DMS153 (cell line): ENCODE measurements at regions not wholly inside any gene's neighbourhood (a gene's known extent, or its start where the extent isn't known, plus 50 kb on each side); places are given as distances from the start of the nearest gene placed in this dataset.
"Not testable (repeated sequence)": the region's sequence is repeated elsewhere in the genome, so short reads cannot be mapped to it uniquely, and the experiment has no call there.

Experiments used
- DNase-seq: peaks from one replicate; lab custom pipeline; 2025; lab: John Stamatoyannopoulos, UW

DNA sequence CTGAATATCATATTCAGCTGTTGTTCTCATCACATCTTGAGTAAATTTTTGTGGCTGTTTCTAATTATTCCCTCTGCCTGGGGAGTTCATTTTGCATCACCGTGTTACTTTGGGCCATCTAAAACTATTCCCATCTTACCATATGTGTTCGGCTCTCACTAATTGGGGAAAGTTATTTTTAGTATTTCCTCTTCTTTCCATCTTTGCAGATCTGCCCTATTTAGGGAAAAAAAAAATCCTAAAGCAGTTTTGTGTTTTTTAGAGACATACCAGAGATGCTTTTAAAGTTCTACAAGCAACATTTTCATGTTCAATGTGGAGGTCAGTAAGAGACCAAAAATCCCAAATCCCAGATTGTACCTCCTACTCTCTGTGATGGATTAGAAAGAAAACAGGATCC is 111.3 kb upstream of the NDUFV2 start:
- no peak for DNase-seq

DNA sequence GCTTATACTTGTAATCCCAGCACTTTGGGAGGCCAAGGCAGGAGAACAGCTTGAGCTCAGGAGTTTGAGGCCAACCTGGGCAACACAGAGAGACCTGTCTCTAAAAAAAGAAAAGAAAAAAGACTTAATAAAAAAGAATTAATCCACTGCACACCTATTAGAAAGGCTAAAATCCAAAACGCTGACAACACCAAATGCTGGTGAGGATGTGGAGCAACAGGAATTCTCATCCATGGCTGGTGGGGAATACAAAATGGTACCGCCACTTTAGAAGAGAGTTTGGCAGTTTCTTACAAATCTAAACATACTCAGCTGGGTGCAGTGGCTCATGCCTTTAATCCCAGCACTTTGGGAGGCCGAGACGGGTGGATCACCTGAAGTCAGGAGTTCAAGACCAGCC is 110.0 kb upstream of the NDUFV2 start:
- DNase-seq, result not testable (repeated sequence)

DNA sequence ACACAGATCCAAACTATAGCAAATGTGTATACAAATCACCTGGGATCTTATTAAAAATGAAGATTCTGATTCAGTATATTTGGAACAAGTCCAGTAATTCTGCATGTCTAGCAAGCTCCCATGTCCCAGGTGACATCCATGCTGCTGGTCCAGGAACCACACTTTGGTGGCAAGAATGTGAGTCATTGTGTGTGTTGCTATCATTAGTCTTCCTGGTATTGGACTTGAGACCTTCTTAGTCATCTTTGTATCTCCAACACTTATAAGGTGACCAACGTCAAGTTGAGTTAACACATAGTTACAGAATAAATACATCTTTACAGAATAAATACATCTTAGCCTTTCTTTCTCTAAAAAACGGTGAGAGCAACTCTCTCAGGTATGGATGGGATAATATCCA is 107.9 kb upstream of the NDUFV2 start:
- DNase-seq, result no peak

DNA sequence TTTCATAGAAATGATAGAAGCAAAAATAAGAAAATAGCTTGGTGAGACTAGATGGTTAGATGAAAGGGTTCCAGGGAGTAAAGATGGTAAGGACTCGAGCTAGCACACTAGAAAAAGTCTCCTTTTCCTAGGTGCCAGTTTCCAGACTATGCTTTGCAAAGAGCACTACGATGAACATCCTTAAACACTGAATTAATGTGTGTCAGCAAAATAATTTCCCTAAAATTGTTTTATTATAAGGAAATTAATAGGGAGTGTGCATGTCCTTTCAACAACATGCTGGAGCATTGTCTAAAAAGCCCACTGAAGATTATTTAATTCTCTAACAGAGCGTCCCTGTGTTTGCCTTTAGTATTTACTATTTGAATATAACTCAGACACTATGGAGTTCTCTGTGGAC is 107.4 kb upstream of the NDUFV2 start:
- no peak for DNase-seq

DNA sequence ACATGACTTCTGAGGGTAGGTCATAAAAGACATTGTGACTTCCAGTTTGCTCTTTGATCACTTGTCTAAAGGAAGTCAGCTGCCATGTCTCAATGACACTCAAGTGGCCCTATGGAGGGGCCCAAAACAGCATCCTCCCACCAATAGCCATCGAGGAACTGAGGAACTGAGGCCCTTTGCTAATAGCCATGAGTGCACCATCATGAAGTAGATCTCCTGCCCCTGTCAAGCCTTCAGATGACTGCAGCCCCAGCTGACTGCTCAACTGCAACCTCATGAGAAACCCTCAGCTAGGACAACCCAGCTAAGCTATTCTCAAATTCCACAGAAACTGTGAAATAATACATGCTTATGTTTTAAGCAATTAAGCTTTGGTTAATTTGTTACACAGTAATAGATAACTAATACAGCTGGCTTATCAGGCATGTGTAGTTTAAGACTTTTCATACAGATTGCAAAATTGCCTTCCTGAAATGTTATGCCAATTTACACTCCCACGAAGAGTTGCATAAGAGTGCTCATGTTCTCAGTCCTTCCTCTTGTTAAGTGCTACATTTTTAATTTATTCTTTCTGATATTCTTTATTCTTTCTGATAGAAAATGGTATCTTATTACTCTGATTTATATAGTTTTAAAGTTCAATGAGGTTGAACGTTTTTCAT is 105.6 kb upstream of the NDUFV2 start:
- DNase-seq, result no peak

DNA sequence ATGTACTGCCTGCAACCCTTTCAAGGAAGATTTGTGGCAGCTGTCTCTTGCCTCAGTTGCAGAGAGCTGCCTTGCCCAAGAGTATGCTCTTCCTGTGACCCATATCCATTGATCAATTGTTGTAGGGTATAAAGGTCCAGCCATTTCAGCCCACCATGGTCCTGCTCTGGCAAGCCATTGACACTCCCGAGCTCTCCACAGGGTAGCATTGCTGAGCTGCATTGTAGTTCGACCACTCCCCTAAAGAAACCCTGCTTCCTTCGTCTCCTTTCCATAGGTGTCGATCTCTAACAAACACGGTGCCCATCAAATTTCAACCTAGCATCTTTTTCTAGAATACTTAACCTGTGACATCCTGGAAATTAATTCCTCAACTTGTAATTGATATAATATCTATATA is 104.9 kb upstream of the NDUFV2 start:
- DNase-seq, result no peak

DNA sequence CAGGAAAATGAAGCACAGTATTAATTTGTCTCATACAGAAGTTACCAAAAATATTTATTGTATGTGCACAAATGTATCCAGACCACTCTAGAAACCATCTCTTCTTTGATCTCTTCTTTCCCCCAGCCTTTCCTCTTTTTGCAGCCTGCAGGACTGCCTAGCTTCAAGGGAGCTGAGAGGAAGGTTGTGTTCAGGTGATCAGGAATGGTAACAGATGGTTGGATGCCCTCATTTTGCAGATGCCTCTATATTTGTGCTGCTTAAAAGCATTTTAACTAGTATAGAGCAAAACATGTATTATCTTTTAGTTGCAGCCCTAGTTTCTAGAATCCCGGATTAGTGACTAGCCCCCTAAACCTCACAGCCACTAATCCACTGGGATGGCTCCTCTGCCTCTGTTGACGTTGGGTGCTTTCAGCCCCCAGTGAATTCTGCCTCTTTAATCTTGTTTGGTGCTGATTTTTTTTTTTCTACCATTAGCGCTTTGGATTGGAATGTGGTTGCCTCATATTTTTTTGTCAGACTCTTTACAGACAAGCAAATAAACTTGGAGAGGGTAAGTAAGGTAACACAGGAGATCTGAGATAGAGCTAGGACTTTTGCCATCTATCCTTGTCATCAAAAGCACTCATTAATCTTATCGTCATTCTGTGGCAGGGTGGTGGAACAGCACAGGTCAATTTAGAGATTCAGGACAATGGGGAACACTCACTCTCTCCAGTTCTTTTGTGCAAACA is 103.8 kb upstream of the NDUFV2 start:
- no peak for DNase-seq

DNA sequence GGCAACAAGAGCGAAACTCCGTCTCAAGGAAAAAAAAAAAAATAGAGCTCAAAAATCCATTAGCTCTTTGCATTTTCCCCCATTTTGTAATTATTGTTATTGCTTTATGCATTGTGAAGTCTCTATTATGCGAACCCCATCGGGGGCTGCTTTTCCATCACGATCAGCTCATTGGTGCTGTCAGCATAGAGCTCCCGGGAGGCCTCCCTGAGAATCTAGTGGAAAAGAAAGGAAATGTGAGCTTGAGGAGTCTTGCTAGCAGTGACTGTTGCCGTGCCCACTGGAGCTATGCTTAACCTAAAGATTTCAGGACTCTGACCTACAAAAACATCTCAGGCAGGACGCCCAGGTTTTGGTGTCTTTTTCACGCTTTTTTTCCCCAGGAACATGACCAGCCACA is 102.6 kb upstream of the NDUFV2 start:
- DNase-seq, result no peak

DNA sequence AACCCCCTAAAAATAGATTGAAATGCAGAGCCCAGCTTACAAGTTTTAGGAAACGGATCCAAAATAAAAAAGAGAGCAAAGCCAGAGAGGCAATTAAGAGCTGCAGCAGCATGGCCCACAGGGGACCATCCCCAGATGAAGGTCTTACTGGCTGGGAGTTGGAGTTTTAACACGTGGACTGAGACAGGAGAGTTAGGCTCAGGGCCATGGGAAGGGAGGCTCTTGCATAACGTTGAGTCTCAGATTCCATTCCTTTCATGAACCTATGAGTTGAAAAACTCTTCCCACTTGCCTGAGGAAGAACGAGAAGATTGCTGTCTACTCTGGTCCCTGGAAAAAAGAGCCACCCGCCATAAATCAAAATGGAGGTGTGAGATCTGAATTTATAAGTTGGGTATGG is 101.8 kb upstream of the NDUFV2 start:
- DNase-seq, result no peak

DNA sequence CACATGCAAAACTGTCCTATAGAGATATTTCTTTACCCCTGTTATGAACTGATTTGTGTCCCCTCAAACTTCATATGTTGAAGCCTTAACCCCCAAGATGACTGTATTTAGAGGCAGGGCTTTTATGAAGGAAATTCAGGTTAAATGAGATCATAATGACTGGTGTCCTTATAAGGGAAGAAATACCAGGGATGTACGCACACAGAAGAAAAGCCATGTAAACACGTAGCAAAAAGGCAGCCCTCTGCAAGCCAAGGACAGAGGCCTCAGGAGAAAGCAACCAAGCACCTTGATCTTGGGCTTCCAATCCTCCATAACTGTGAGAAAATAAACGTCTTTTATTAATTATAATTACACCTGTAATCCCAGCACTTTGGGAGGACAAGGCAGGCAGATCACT is 101.3 kb upstream of the NDUFV2 start:
- no peak for DNase-seq

DNA sequence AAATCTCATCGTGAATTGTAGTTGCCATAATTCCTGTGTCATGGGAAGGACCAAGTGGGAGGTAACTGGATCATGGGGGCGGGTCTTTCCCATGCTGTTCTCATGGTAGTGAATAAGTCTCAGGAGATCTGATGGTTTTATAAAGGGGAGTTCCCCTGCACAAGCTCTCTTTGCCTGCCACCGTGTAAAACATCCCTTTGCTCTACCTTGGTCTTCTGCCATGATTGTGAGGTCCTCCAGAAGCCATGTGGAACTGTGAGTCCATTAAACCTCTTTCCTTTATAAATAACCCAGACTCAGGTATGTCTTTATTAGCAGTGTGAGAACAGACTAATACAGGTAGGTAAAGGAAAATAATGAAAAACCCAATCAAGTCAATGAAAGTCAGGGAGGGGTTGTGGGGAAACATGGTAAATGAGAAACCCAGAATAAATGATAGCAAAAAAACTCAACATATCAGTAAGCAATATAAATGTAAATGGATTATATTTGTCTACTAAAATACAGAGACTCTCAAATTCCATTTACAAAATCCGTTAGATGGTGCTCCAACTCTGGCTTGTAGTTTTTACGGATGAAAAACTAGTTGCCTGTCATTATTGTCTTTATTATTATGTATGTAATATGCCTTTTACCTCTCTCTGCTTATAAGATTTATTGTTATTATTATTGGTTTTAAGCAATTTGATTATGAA is 98.9 kb upstream of the NDUFV2 start:
- no peak for DNase-seq

DNA sequence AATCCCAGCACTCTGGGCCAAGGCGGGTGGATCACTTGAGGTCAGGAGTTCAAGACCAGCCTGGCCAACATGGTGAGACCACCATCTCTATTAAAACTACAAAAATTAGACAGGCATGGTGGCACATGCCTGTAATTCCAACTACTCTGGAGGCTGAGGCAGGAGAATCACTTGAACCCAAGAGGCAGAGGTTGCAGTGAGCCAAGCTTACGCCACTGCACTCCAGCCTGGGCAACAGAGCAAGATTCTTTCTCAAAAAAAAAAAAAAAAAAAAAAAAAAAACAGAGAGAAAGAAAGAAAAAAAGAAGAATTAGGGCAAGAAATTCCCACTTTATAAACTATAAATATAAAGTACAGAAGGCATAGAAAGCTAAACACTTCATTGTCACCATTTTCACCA is 98.2 kb upstream of the NDUFV2 start:
- DNase-seq, result not testable (repeated sequence)

DNA sequence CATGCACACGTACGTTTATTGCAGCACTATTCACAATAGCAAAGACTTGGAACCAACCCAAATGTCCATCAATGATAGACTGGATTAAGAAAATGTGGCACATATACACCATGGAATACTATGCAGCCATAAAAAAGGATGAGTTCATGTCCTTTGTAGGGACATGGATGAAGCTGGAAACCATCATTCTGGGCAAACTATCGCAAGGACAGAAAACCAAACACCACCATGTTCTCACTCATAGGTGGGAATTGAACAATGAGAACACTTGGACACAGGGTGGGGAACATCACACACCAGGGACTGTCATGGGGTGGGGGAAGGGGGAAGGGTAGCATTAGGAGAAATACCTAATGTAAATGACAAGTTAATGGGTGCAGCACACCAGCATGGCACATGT is 94.8 kb upstream of the NDUFV2 start:
- DNase-seq, result not testable (repeated sequence)

DNA sequence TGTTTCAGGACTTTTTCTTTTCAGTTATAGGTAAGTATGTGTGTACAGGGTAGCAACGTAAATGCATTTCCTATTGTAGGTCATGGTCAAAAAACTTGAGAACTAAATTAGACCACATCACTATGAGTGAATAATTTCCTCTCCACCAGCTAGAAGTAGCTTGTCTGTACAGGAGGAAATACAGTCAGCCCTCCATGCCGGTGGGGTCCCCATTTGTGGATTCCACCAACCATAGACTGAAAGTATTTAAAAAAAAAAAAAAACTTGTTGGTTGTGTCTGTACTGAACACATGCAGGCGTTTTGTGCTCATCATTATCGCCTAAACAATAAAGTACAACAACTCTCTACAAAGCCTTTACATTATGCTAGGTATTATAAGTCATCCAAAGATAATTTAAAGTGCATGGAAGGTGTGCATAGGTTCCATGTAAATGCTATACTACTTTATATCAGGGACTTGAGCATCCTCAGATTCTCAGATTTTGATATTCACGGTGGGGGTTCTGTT is 94.2 kb upstream of the NDUFV2 start:
- no peak for DNase-seq

DNA sequence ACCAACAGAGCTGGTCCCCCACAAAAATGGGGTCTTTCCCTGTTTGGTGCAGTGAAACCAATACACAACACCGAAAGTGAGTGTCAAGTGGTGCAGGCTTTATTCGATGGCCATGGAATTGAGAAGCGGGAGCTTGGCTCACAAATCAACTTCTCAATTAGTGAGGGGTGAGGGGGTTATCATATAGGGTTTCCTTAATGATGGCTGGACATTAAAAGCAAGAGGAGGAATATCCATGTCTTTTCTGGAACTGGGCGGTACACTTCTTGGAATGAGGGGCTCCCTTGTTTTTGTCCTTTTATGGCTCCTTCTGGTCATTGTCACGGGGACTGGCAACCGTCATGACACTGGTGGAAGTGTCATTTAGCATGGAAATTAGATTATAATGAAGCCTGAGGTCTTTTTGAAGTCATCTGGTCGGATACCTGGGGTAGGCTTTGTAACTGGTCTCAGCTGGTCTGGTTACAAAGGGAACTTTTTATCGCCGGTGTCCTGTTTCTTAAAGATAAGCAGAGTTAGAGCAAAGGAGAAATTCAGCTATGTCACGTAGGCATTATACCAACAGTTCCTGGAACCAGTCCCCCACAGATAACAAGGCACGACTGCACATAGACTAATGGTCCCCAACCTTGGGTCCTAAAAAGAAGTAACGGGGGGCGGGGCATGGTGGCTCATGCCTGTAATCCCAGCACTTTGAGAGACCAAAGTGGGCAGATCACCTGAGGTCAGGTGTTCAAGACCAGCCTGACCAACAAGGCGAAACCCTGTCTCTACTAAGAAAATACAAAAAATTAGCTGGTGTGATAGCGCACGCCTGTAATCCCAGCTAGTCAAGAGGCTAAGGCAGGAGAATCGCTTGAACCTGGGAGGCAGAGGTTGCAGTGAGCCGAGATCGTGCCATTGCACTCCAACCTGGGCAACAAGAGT is 93.5 kb upstream of the NDUFV2 start:
- DNase-seq, result no peak

DNA sequence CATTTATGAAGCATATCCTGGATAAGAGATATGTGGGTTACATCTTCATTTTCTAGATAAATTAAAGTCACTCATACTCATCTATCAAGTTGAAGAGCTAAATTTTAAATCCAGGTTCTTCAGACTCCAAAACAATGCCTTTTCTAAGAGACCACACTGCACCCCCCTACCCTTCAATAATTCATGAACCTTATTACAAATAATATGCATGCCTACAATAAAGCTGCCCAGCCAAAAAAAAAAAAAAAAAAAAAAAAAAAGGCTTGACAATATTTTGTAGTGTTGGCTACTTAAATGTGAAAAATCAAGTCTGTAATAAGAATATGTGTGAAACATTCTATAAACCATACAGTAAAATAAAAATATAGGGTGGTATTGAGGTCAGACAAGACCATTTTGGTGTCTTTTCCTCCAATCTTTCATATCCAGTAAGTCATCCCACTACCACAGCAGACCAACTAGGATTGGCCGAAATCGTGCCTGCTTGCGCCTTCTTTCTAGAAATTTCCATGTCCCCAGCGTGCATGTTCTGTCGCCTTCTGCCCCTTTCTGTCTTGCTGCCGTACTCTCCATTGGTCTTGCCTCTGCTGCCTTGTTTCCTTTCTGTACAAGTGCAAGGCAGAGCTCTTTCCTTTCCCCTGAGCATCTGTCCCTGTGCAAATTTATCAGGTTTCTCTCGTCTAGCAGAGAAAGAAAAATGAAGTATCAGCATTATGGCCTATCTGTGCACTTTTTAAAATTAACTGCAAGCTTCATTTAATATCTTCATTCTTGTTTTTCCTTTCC is 92.6 kb upstream of the NDUFV2 start:
- DNase-seq, result no peak

DNA sequence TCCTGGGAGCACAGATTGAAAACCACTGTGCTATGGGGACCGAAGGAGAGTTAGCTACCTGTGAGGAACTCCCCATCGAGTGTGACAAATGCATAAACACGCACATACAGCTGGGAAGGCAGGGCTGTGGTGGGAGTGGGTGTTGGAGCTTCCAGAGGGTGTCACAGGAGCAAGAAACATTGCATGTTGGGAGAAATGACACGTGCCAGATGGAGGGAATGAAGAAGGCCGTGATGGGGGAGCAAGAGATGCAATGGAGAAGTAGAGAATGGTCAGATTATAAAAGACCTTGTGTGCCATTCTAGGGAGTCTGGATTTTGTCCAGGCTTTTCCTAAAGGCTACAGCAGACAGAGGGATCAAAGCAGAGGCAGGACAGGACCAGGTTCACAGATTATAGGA is 91.1 kb upstream of the NDUFV2 start:
- no peak for DNase-seq

DNA sequence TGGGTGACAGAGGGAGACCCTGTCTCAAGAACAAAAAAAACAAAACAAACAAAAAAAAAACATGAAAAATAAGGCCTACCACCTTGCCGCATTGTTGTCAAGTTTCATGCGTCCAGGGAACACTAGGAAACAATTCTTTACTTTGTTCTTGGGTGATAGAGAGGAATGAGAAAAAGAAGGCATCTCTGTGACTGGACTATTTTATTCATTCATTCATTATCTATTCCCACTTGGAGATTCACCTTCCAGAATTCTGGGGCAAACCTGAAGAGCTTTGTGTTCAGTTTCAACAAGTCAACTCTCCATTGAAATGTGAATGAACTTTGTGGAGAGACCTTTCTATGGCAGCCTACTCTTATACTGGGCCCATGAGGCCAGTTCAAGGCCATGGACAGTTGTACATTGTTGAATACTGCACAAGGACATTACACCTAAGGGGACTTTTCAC is 88.5 kb upstream of the NDUFV2 start:
- DNase-seq, result no peak

DNA sequence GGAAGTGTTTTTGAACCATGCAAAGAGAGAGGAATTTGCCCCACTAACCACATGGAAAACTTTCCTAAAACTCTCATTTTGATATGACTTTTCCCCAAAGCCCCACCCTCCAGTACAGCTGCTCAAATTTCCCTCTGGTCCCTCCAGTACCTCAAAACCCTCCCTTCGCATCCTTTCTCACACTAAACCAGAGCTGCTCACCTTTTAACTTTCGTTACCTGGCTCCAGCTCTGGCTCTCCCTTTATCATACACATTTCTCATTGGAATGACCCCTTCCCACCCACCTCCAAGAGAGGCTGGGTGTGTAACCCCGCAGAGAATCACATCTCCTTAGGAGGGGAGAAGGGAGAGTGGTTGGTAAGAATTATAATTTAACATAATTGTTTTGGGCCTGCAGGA is 86.8 kb upstream of the NDUFV2 start:
- no peak for DNase-seq

DNA sequence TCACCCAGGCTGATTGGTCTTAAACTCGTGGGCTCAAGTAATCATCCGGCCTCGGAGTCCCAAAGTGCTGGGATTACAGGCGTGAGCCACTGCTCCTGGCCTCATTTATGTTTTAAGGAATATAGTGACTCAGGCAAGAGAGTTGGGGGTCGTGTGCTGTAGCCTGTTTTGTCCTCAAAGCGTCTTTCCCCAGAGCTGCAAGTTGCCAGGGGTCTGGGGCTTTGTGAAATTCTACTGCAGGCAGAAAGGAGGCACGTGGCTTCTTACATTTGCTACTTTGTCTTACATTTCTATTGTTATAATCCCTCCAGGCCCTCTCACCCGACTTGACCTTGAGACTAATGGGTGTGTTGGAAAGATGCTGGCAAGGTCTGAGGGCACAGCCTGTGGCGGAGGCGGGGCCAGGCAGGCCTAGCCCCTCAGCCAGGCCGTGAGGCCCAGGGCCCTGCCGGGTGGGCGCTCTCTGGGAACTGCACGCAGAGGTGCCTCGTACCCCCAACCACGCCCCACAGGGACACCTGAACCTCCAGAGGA is 85.8 kb upstream of the NDUFV2 start:
- no peak for DNase-seq
